Right ventricle myocardium superior (tissue), 1 donor: ENCODE measurements at regions not wholly inside any gene's neighbourhood (a gene's known extent, or its start where the extent isn't known, plus 50 kb on each side); places are given as distances from the start of the nearest gene placed in this dataset.
"Not testable (repeated sequence)": the region's sequence is repeated elsewhere in the genome, so short reads cannot be mapped to it uniquely, and the experiment has no call there.

Experiments used
- ATAC-seq: fragments of 200-7000 bp; cut with Tn5 transposase; one replicate; pipeline ENCODE4 v1.9.1; 2020; ENCODE audit warnings: mild to moderate bottlenecking; ENCODE audit not compliant: poor library complexity
- DNase-seq: peaks from one replicate; pipeline ENCODE4 v3.0.0-alpha.2; 2020
- intact Hi-C: fragments of 100-400 bp; cut with DNase I; formaldehyde crosslinking; loops from one replicate; pipeline ENCODE4 v1.11.2; 2022
- donor health status: DM: no; HTN: yes; CAD: no; lungs with severe emphysema.

- no peak for DNase-seq
- intact Hi-C loops: no loop called here
- ATAC-seq: no peak
These were observed 133.2 kb upstream of the MARCHF11 start for GRCh38 chr5:16312785-16313184.

GRCh38 chr5:16311666-16312065 lies 132.1 kb upstream of the MARCHF11 start:
- peak; percentile 76 for ATAC-seq

GRCh38 chr5:16306812-16307211 lies 127.2 kb upstream of the MARCHF11 start:
- ATAC-seq (no peak), DNase-seq (no peak)
- intact Hi-C loops: no loop called here

More at GRCh38 chr5:16311666-16312065, 132.1 kb upstream of the MARCHF11 start:
- intact Hi-C loops: no loop called here
- DNase-seq: no peak

- DNase-seq: no peak
- ATAC-seq: no peak
- intact Hi-C loops: no loop called here
These were observed 125.3 kb upstream of the MARCHF11 start for GRCh38 chr5:16304846-16305245.

- no peak for DNase-seq
- no peak for ATAC-seq
- intact Hi-C loops: no loop called here
These were observed 117.4 kb upstream of the MARCHF11 start for GRCh38 chr5:16296946-16297345.

- DNase-seq (no peak), ATAC-seq (no peak)
- intact Hi-C loops: no loop called here
These were observed 112.3 kb upstream of the MARCHF11 start for GRCh38 chr5:16291894-16292293.

GRCh38 chr5:16291474-16291873 lies 111.9 kb upstream of the MARCHF11 start:
- ATAC-seq (no peak), DNase-seq (no peak)
- intact Hi-C loops: no loop called here

GRCh38 chr5:16283791-16284190 lies 104.2 kb upstream of the MARCHF11 start:
- ATAC-seq (no peak), DNase-seq (no peak)
- intact Hi-C loops: no loop called here

GRCh38 chr5:16276859-16277258 lies 97.3 kb upstream of the MARCHF11 start:
- ATAC-seq, intact Hi-C loops, DNase-seq: not testable (repeated sequence)

- DNase-seq (no peak), ATAC-seq (no peak)
- intact Hi-C loops: no loop called here
These were observed 92.3 kb upstream of the MARCHF11 start for GRCh38 chr5:16271851-16272250.

- no peak for DNase-seq
- intact Hi-C loops: no loop called here
- ATAC-seq: no peak
These were observed 85.5 kb upstream of the MARCHF11 start for GRCh38 chr5:16265141-16265540.

- DNase-seq (no peak), ATAC-seq (no peak)
- intact Hi-C loops: no loop called here
These were observed 80.4 kb upstream of the MARCHF11 start for GRCh38 chr5:16260000-16260399.

GRCh38 chr5:16253856-16254255 lies 74.3 kb upstream of the MARCHF11 start:
- ATAC-seq: no peak
- intact Hi-C loops: no loop called here

GRCh38 chr5:16245956-16246355 lies 66.4 kb upstream of the MARCHF11 start:
- no peak for ATAC-seq
- no peak for DNase-seq
- intact Hi-C loops: no loop called here

More at GRCh38 chr5:16253856-16254255, 74.3 kb upstream of the MARCHF11 start:
- DNase-seq: no peak

- intact Hi-C loops: no loop called here
- DNase-seq (no peak), ATAC-seq (no peak)
These were observed 65.7 kb upstream of the MARCHF11 start for GRCh38 chr5:16245249-16245648.

GRCh38 chr5:16238018-16238417 lies 58.4 kb upstream of the MARCHF11 start:
- ATAC-seq (no peak), DNase-seq (no peak)
- intact Hi-C loops: no loop called here

GRCh38 chr5:16234598-16234997 lies 55.0 kb upstream of the MARCHF11 start:
- intact Hi-C loops: no loop called here
- ATAC-seq (no peak), DNase-seq (no peak)

- DNase-seq: no peak
These were observed 54.1 kb upstream of the MARCHF11 start for GRCh38 chr5:16233730-16234129.

GRCh38 chr5:16229357-16229940 lies 49.9 kb upstream of the MARCHF11 start:
- DNase-seq (no peak), ATAC-seq (no peak)
- intact Hi-C loops: no loop called here

More at GRCh38 chr5:16233730-16234129, 54.1 kb upstream of the MARCHF11 start:
- intact Hi-C loops: no loop called here
- no peak for ATAC-seq
